Glutamatergic neuron (in vitro differentiated cells): ENCODE measurements at regions not wholly inside any gene's neighbourhood (a gene's known extent, or its start where the extent isn't known, plus 50 kb on each side); places are given as distances from the start of the nearest gene placed in this dataset.

Experiments
- DNase-seq: peaks from one replicate; pipeline ENCODE4 v3.0.0; 2022
- H3K27ac Mint-ChIP-seq: one replicate; pipeline ENCODE4 v1.8.0; 2020; ENCODE audit warnings: mild to moderate bottlenecking, mixed read lengths, inconsistent platforms; ENCODE audit not compliant: unreplicated experiment
- H3K27me3 Mint-ChIP-seq: one replicate; pipeline ENCODE4 v1.8.0; 2020; ENCODE audit warnings: mild to moderate bottlenecking, moderate library complexity, mixed read lengths, inconsistent platforms; ENCODE audit not compliant: unreplicated experiment
- H3K36me3 Mint-ChIP-seq: one replicate; pipeline ENCODE4 v1.8.0; 2020; ENCODE audit warnings: mild to moderate bottlenecking, mixed read lengths, inconsistent platforms; ENCODE audit not compliant: unreplicated experiment
- H3K4me1 Mint-ChIP-seq: one replicate; pipeline ENCODE4 v1.8.0; 2020; ENCODE audit warnings: mild to moderate bottlenecking, low read depth, mixed read lengths, inconsistent platforms; ENCODE audit not compliant: unreplicated experiment
- H3K4me3 Mint-ChIP-seq: one replicate; pipeline ENCODE4 v1.8.0; 2020; ENCODE audit warnings: mild to moderate bottlenecking, mixed read lengths, inconsistent platforms; ENCODE audit not compliant: unreplicated experiment
- H3K9me3 Mint-ChIP-seq: one replicate; pipeline ENCODE4 v1.8.0; 2020; ENCODE audit warnings: mild to moderate bottlenecking, moderate library complexity, mixed read lengths, inconsistent platforms; ENCODE audit not compliant: unreplicated experiment
- TF ChIP-seq, protein P1 (sequence below): fragments of 200-600 bp; sonication (generic); IDR thresholded peaks from one replicate; pipeline ENCODE4 v1.5.0; 2021; ENCODE audit not compliant: partially characterized antibody, unreplicated experiment

DNA sequence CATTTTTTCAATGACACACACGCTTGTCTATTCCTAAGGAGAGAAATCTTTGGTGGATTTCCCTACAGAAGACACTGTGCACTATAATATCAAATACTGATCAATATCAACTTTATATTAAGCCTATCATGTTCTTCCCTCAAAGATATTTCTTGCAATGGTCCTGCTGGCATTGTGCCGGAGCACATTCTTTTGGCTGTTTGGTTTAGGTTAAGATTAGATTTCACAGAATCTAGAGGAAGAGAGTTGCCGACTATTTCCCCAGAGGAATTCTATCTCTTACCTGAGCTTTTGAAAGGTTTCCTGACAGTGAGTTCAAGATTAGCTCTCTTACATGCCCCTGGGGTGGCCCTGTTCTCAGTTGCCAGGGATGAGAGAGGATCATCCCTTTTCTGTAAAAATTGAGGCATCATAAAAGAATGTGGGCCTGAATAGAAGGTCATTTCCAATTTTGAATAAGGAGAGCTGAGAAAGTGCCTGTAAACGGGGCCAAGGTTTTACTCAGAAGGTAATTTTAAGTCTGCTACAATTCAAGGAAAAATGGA is 180.6 kb upstream of the ARHGAP20 start:
- H3K4me1 Mint-ChIP-seq, result no peaks in the 10 kb centered on the region
- peaks cover 5% of the 10 kb centered on the region for H3K27me3 Mint-ChIP-seq
- no peak for DNase-seq
- H3K4me3 Mint-ChIP-seq, result no peak overlapping the region
- no peaks in the 10 kb centered on the region for H3K9me3 Mint-ChIP-seq
- H3K36me3 Mint-ChIP-seq, result no peaks in the 10 kb centered on the region
- TF ChIP-seq, protein P1, sequence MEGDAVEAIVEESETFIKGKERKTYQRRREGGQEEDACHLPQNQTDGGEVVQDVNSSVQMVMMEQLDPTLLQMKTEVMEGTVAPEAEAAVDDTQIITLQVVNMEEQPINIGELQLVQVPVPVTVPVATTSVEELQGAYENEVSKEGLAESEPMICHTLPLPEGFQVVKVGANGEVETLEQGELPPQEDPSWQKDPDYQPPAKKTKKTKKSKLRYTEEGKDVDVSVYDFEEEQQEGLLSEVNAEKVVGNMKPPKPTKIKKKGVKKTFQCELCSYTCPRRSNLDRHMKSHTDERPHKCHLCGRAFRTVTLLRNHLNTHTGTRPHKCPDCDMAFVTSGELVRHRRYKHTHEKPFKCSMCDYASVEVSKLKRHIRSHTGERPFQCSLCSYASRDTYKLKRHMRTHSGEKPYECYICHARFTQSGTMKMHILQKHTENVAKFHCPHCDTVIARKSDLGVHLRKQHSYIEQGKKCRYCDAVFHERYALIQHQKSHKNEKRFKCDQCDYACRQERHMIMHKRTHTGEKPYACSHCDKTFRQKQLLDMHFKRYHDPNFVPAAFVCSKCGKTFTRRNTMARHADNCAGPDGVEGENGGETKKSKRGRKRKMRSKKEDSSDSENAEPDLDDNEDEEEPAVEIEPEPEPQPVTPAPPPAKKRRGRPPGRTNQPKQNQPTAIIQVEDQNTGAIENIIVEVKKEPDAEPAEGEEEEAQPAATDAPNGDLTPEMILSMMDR, result no peak
- no peak overlapping the region for H3K27ac Mint-ChIP-seq

DNA sequence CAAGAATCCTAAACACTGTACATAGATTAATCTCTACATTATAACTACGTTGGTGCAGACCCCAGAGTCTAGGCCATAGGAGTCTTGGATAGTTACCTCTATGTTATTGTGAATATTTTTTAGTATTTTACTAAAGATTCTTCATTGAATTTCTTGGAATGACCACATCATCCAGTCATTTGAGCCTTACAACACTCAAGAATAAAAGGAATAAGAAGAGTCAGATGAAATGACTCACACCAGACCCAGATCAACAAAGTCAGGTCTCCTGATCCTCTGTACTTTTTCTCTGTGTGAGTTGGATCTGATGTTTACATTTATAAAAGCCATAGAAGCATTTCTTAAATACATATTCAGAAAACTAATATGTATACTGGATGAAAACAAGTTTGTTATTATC is 179.2 kb upstream of the ARHGAP20 start:
- no peak for DNase-seq
- Mint-ChIP-seq H3K36me3 (no peaks in the 10 kb centered on the region), H3K27ac (no peak overlapping the region), H3K4me1 (no peaks in the 10 kb centered on the region), H3K4me3 (no peak overlapping the region), H3K9me3 (no peaks in the 10 kb centered on the region), H3K27me3 (peaks cover 3% of the 10 kb centered on the region)
- TF ChIP-seq, protein P1, result no peak

DNA sequence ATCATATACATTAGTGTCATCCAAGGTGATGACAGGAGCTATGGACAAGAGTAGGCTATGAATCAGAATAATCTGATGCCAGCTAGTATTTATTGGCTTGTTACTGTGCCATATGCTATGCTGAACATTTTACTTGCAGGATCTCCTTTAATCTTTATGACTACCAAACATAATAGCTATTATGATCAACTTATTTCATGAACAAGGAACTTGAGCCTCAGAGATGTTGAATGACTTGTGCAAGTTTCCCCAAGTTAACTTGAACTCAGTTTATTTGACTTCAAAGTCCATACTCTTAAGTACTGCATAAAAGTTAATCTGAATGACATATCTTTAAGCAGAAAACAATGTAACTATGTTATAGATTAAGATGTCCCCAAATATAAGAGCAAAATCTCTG is 178.8 kb upstream of the ARHGAP20 start:
- peaks cover 3% of the 10 kb centered on the region for H3K27me3 Mint-ChIP-seq
- H3K27ac Mint-ChIP-seq, result no peak overlapping the region
- H3K4me3 Mint-ChIP-seq, result no peak overlapping the region
- H3K9me3 Mint-ChIP-seq, result no peaks in the 10 kb centered on the region
- DNase-seq, result no peak
- H3K4me1 Mint-ChIP-seq, result no peaks in the 10 kb centered on the region
- TF ChIP-seq, protein P1, result no peak
- H3K36me3 Mint-ChIP-seq, result no peaks in the 10 kb centered on the region

DNA sequence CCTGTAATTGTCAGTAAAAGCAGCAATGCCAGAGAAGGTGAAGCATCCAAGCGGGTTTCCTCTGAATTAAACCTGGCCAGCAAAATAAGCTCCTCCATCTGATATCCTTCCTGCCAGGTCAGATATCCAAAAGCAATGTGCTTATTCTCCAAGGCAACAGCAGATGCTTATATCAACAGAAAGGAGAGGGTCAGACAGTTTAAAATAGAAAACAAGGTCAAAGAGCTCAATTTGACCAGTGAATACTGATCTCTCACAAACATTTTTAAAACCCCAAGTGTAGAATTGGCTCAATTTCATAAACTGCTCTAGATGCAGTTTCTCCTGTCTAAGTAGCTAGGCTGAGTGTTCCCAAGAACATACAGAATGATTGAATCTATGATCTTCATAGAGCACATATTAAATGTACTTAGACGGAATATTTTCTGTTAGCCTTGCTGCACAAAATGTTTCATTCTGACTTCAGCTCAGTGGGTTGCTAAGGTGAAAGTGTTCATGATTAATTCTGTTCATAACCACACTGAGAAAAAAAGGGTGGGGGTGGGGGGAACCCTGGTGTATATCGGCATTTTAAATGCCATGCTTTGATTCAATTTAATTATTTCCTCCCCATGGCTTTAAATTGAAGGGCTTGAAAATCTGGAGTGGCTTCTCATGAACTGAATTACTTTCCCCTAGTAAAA is 174.2 kb upstream of the ARHGAP20 start:
- no peak overlapping the region for H3K4me3 Mint-ChIP-seq
- TF ChIP-seq, protein P1, result no peak
- no peaks in the 10 kb centered on the region for H3K36me3 Mint-ChIP-seq
- DNase-seq, result no peak
- H3K27ac Mint-ChIP-seq, result no peak overlapping the region
- peaks cover 2% of the 10 kb centered on the region for H3K27me3 Mint-ChIP-seq
- no peaks in the 10 kb centered on the region for H3K4me1 Mint-ChIP-seq
- no peaks in the 10 kb centered on the region for H3K9me3 Mint-ChIP-seq

DNA sequence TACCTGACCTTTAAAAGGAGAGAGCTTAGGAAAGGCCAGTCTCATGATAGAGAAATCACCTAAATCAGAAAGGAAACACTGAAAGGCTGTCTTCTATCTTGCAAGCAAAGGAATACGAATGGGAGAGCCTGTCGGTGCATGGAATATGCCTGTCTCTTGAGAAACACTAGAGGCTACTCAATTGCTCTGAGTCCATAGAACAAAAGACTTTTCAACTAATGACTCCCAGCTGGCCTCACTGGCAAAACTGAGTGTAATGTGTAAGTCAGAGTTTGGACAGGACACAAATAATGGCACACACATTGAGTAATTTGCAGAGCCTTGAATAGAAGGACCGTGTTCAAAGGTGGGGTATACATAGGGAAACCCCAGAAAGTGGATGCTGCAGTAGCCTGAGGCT is 171.0 kb upstream of the ARHGAP20 start:
- Mint-ChIP-seq H3K27ac (no peak overlapping the region), H3K4me3 (no peak overlapping the region), H3K36me3 (no peaks in the 10 kb centered on the region), H3K27me3 (peaks cover 2% of the 10 kb centered on the region), H3K4me1 (no peaks in the 10 kb centered on the region), H3K9me3 (no peaks in the 10 kb centered on the region)
- no peak for DNase-seq
- TF ChIP-seq, protein P1, result no peak
